Suppressor macrophage (primary cell): ENCODE measurements at regions not wholly inside any gene's neighbourhood (a gene's known extent, or its start where the extent isn't known, plus 50 kb on each side); places are given as distances from the start of the nearest gene placed in this dataset.

Experiments
- DNase-seq, 4 experiments: peaks; one replicate each; pipeline ENCODE4 v3.0.0-alpha.2; 2020 to 2022

DNA sequence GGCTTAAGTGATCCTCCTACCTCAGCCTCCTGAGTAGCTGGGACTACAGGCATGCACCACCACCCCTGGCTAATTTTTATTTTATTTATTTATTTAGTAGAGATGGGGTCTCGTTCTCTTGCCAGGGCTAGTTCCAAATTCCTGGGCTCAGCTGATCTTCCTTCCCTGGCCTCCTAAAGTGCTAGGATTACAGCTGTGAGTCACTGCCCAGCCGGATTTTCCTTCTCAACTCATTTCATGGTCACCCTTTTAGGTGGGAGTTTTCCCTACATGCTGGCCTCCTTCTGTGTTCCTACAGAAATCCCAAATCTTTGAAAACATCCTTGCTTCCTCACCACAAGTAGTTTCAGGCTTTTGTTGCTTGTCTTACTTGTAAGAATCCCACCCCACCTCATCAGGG, 102.1 kb upstream of the SIAH1 start:
- no peak for DNase-seq

- no peak for DNase-seq
Measured at GRCh38 chr16:48481772-48482171, 96.6 kb upstream of the SIAH1 start.

DNA sequence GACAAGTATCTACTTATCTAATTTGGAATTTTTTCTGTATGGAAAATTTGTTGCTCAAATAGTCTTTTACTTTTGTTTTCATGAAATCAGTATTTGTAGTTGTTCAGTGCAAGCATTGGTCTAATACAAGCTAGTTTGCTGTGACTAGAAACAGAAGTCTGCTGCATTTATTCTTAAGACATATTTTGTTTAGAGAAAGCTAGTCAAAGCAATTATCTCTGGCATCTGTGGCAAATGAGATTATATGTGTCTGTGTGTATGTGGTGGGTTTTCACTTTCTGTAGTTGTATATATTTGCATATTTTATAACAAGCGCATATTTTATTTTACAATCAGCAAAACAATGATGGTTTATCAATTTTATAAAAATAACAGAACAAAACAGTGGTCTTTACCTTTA, 96.0 kb upstream of the SIAH1 start:
- DNase-seq = no peak

DNA sequence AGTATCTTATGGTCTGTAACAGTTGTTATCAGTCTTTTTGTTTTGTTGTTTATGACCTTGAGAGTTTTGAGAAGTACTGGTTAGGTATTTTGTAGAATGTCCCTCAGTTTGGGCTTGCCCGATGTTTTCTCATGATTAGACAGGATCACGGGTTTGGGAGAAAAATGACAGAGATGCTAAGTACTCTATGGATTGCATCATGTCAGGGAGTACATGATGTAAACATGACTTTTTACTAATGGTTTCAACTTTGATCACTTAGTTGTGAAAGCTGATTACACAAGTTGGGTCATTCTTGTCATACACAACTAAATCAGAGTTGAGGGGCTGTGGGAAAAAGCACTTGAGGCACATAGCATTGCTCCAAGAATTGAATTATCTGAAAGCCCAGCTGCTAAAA, 94.7 kb upstream of the SIAH1 start:
- peak in 3 of 4 experiments; percentile 21 to 68 (median 66) for DNase-seq

- no peak for DNase-seq
Measured at GRCh38 chr16:48479329-48479728, 94.1 kb upstream of the SIAH1 start.

DNA sequence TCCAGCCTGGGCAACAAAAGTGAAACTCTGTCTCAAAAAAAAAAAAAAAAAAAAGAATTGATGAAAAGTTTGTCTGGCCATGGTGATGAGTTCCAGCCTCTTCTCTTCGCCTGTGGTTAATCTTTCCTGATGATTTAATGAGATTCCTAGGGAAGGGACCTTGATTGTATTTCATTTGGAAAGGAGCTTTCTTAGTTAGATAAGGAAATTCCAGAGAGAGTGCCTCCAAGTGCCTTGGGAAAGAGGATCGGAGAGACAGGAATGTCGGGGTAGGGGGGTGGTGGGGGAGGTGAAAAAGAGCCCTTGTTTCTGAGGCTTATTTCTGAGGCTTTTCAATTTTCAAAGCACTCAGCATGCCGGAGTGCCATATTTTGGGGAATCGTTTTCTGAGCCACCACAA, 93.2 kb upstream of the SIAH1 start:
- no peak for DNase-seq

- DNase-seq = no peak
Measured at GRCh38 chr16:48471435-48471834, 86.2 kb upstream of the SIAH1 start.

DNA sequence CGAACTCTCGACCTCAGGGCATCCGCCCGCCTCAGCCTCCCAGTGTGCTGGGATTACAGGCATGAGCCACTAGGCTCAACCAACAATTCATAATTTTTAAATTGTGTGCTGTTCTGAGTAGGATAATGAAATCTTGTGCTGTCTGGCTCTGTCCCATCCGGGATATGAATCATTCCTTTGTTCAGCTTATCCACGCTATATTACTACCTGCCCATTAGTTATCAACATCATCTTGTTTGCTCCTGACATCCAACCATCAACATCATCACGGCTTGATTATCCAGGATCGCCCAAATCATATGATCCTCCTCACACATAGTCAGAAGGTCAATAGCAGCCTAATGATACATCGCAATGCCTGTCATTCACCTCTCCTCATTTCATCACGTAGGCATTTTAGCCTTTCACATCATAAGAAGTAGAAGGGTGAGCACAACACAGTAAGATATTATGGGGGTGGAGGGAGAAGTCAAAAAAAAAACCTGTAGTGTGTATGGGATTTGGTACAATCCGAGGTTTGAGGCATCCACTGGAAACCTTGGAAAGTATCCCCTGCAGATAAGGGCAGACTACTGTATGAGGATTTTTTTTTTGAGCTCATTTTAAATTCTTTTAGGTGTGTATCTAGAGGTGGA, 77.0 kb upstream of the SIAH1 start:
- no peak for DNase-seq

- peak in 2 of 4 experiments; percentile 53 to 54 for DNase-seq
Measured at GRCh38 chr16:48459167-48459566, 74.0 kb upstream of the SIAH1 start.

- no peak for DNase-seq
Measured at GRCh38 chr16:48454051-48454450, 68.8 kb upstream of the SIAH1 start.

- DNase-seq = no peak
Measured at GRCh38 chr16:48452991-48453760, 68.0 kb upstream of the SIAH1 start.

DNA sequence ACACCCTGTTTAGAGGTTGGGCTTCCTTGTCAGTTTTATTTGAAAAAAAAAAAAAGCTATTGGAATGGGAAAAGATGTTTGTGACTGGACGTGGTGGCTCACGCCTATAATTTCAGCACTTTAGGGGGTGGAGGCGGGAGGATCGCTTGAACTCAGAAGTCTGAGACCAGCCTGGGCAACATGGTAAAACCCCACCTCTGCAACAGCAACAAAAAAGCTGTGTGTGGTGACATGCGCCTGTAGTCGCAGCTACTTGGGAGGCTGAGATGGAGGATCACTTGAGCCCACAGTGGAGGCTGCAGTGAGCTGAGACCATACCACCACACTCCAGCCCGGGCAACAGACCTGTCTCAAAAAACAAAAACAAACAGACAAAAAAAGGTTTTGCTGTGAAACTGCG, 66.1 kb upstream of the SIAH1 start:
- no peak for DNase-seq

GRCh38 chr16:48450367-48450766, 65.2 kb upstream of the SIAH1 start:
- DNase-seq = no peak

GRCh38 chr16:48448841-48449481, 63.7 kb upstream of the SIAH1 start:
- peak in 1 of 4 experiments; percentile 26 for DNase-seq

GRCh38 chr16:48447940-48448536, 62.8 kb upstream of the SIAH1 start:
- no peak for DNase-seq

GRCh38 chr16:48447428-48447827, 62.2 kb upstream of the SIAH1 start:
- DNase-seq = no peak

DNA sequence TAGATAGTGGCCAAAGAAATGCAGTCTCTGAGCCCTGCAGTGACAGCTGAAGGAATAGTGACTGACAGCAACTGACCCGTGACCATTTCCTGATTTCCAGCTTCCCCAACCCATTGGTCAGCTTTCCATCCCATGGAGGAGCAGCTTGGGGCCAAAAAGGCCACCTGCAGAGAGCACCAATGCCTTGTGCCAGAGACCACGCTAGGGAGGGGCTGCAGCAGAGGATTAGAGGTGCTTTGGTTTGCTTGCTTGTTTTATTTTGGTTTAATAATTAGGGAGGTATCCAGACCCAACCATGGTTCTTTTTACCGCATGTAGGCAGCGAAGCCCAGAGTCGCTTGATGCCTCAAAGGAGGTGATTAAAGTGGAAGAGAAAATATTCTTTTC, 61.3 kb upstream of the SIAH1 start:
- peak in 2 of 4 experiments; percentile 42 to 45 for DNase-seq

DNA sequence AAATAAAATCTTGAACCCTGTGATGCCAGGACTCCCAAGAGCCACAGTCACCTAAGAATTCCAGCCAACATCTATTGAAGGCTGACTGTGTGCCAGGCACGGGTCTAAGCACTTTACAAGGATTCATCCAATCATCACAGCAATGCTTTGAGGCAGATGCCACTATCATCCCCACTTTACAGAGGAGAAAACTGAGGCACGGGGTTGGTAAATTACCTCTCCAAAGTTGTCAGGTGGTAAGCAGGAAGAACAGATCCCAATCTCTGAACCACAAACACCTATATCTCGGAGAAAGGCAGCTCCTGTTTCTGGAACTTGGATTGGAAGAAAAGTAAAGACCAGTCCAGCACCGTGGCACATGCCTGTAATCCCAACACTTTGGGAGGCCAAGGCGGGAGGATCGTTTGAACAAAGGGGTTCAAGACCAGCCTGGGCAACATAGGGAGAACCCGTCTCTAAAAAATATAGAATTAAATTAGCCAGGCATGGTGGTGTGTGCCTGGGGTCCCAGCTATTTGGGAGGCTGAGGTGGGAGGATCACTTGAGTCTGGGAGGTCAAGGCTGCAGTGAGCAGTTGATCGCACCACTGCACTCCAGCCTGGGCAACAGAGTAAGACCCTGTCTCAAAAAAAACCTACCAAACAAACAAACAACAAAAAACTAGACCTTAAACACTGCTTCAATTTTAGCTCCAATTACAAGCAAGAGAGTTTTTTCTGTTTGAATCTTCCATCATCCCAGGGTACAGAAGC, 60.7 kb upstream of the SIAH1 start:
- DNase-seq = no peak

- DNase-seq = peak; percentile 63 to 86 (median 72)
Measured at GRCh38 chr16:48444574-48444973, 59.4 kb upstream of the SIAH1 start.

DNA sequence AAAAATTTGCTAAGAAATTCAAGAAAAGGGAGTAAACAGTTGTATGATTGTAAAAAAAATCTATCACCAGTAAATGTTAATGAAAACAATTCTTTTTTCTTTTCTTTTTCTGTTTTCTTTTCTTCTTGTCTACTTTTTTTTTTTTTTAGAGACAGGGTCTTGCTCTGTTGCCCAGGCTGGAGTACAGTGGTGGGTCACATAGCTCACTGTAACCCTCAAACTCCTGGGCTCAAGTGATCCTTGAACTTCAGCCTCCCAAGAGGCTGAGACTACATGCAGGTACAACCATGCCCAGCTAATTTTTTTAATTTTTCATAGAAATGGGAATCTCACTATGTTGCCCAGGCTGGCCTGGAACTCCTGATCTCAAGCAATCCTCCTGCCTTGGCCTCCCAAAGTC, 57.2 kb upstream of the SIAH1 start:
- no peak for DNase-seq

GRCh38 chr16:48441863-48442279, 56.7 kb upstream of the SIAH1 start:
- DNase-seq = no peak

- DNase-seq = peak; percentile 37 to 60 (median 58)
Measured at GRCh38 chr16:48441106-48441505, 55.9 kb upstream of the SIAH1 start.

DNA sequence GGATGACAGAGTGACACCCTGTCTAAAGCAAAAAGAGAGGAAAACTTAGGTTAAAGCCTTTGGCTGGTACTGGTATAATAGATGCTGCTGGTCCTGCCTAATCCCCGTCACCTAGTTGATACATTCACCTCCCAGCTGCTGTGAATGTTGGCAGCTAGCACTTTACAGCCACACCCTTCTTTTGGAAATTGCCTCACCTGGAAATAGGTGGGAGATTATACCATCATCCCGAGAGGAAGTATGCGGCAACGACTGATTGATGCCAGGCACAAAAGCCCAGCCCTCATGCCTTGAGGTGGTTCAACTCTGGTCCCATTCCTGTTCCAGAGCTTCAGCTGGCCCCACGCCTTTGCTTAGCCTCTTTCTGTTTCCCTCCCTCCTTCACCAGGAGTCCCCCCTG, 53.2 kb upstream of the SIAH1 start:
- DNase-seq = no peak
